HepG2 (cell line): ENCODE measurements at regions not wholly inside any gene's neighbourhood (a gene's known extent, or its start where the extent isn't known, plus 50 kb on each side); places are given as distances from the start of the nearest gene placed in this dataset.

Source experiments
- AFF4 ChIP-seq: sonication (generic); formaldehyde crosslinking; IDR thresholded peaks from 2 replicates; pipeline ENCODE4 v1.4.0; 2020; ENCODE audit warnings: missing genetic modification reagents
- CHD2 ChIP-seq: IDR thresholded peaks from 2 replicates; pipeline ENCODE4 v1.6.1; 2011; ENCODE audit warnings: low read depth, low read length, improper control_type of control experiment
- CTCF ChIP-seq: sonication (generic); formaldehyde crosslinking; IDR thresholded peaks from 2 replicates; pipeline ENCODE4 v1.5.0; 2020; ENCODE audit warnings: mild to moderate bottlenecking, missing genetic modification reagents, moderate library complexity
- PAX8 ChIP-seq: sonication (generic); formaldehyde crosslinking; IDR thresholded peaks from 2 replicates; pipeline ENCODE4 v1.8.0; 2022; ENCODE audit warnings: mild to moderate bottlenecking, missing genetic modification reagents, borderline replicate concordance
- RFX5 ChIP-seq: IDR thresholded peaks from 2 replicates; pipeline ENCODE4 v1.6.1; 2011; ENCODE audit warnings: low read depth, low read length, improper control_type of control experiment
- SIN3A ChIP-seq: IDR thresholded peaks from 2 replicates; pipeline ENCODE4 v1.6.1; 2011; ENCODE audit warnings: low read depth, mild to moderate bottlenecking, control low read depth, low read length, borderline replicate concordance
- ZNF34 ChIP-seq: sonication (generic); formaldehyde crosslinking; IDR thresholded peaks from 2 replicates; pipeline ENCODE4 v1.4.0; 2020; ENCODE audit warnings: mild to moderate bottlenecking, missing genetic modification reagents, borderline replicate concordance
- TF ChIP-seq, protein P1 (sequence below): sonication (generic); formaldehyde crosslinking; IDR thresholded peaks from 2 replicates; pipeline ENCODE4 v1.8.1; 2022; ENCODE audit warnings: low read depth, mild to moderate bottlenecking, missing genetic modification reagents
- TF ChIP-seq, protein P2 (sequence below): sonication (generic); formaldehyde crosslinking; IDR thresholded peaks from 2 replicates; pipeline ENCODE4 v1.4.0; 2020; ENCODE audit warnings: missing genetic modification reagents
- TF ChIP-seq, protein P3 (sequence below): sonication (generic); formaldehyde crosslinking; IDR thresholded peaks from 2 replicates; pipeline ENCODE4 v1.5.1; 2020; ENCODE audit warnings: mild to moderate bottlenecking, missing genetic modification reagents, moderate library complexity

DNA sequence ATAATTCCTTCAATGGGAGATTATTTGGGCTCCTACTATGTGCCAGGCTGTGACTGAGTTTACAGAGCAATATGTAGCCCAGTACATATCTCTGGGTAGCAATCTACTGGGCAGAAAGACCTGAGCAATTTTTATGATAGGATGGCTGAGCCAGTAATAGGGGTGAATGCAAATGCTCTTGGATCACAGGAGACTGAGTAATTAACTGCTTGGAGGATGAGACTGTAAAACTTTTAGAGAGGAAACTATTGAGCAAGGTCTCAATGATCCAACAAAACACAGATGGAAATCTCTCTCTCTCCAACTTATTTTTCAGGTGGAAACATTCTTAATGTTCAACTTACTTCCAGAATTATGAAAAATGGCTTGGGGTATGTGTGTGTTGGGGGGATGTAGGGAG is 402.2 kb downstream of the AEBP2 start:
- TF ChIP-seq SIN3A (no peak), PAX8 (no peak), ZNF34 (CRISPR knock-in tag) (no peak), AFF4 (CRISPR knock-in tag) (no peak), RFX5 (no peak), CTCF (CRISPR knock-in tag) (no peak), CHD2 (no peak)
- TF ChIP-seq, protein P1, sequence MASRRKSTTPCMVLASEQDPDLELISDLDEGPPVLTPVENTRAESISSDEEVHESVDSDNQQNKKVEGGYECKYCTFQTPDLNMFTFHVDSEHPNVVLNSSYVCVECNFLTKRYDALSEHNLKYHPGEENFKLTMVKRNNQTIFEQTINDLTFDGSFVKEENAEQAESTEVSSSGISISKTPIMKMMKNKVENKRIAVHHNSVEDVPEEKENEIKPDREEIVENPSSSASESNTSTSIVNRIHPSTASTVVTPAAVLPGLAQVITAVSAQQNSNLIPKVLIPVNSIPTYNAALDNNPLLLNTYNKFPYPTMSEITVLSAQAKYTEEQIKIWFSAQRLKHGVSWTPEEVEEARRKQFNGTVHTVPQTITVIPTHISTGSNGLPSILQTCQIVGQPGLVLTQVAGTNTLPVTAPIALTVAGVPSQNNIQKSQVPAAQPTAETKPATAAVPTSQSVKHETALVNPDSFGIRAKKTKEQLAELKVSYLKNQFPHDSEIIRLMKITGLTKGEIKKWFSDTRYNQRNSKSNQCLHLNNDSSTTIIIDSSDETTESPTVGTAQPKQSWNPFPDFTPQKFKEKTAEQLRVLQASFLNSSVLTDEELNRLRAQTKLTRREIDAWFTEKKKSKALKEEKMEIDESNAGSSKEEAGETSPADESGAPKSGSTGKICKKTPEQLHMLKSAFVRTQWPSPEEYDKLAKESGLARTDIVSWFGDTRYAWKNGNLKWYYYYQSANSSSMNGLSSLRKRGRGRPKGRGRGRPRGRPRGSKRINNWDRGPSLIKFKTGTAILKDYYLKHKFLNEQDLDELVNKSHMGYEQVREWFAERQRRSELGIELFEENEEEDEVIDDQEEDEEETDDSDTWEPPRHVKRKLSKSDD: no peak
- TF ChIP-seq, protein P2, sequence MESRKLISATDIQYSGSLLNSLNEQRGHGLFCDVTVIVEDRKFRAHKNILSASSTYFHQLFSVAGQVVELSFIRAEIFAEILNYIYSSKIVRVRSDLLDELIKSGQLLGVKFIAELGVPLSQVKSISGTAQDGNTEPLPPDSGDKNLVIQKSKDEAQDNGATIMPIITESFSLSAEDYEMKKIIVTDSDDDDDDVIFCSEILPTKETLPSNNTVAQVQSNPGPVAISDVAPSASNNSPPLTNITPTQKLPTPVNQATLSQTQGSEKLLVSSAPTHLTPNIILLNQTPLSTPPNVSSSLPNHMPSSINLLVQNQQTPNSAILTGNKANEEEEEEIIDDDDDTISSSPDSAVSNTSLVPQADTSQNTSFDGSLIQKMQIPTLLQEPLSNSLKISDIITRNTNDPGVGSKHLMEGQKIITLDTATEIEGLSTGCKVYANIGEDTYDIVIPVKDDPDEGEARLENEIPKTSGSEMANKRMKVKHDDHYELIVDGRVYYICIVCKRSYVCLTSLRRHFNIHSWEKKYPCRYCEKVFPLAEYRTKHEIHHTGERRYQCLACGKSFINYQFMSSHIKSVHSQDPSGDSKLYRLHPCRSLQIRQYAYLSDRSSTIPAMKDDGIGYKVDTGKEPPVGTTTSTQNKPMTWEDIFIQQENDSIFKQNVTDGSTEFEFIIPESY (CRISPR knock-in tag): no peak
- TF ChIP-seq, protein P3, sequence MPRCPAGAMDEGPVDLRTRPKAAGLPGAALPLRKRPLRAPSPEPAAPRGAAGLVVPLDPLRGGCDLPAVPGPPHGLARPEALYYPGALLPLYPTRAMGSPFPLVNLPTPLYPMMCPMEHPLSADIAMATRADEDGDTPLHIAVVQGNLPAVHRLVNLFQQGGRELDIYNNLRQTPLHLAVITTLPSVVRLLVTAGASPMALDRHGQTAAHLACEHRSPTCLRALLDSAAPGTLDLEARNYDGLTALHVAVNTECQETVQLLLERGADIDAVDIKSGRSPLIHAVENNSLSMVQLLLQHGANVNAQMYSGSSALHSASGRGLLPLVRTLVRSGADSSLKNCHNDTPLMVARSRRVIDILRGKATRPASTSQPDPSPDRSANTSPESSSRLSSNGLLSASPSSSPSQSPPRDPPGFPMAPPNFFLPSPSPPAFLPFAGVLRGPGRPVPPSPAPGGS (CRISPR knock-in tag): no peak
